HepG2 (cell line): ENCODE measurements at regions not wholly inside any gene's neighbourhood (a gene's known extent, or its start where the extent isn't known, plus 50 kb on each side); places are given as distances from the start of the nearest gene placed in this dataset.

Experiments used
- ATAC-seq: fragments of 200-7000 bp; cut with Tn5 transposase; 3 replicates; pipeline ENCODE4 v1.9.1; 2020; ENCODE audit warnings: mild to moderate bottlenecking, moderate library complexity
- BruUV-seq: library from RNA; stranded (reverse); fragments of 400-500 nt; replicated peaks from 2 replicates; lab custom pipeline; 2021; lab: Mats Ljungman, UMichigan
- CTCF ChIA-PET: fragments of 300-600 bp; formaldehyde crosslinking; extraction: SDS; loops from one replicate; lab custom pipeline; 2021; ENCODE audit warnings: low total read pairs, inconsistent platforms, low intra/inter-chr PET ratio; lab: Yijun Ruan, JAX
- POLR2A ChIA-PET: fragments of 350-600 bp; sonication (Branson Sonifier 250); formaldehyde crosslinking; loops from one replicate; lab custom pipeline; 2020; ENCODE audit warnings: antibody characterized with exemption, inconsistent platforms; lab: Yijun Ruan, JAX
- DNase-seq: peaks from one replicate; pipeline ENCODE4 v3.0.0-alpha.2; 2015; ENCODE audit warnings: low spot score
- FAIRE-seq: peaks from 3 replicates; lab custom pipeline; 2011; peaks lifted over from hg19 to GRCh38; lab: Jason Lieb, UNC
- H2AFZ ChIP-seq: one replicate; pipeline ENCODE4 v1.6.1; 2011; ENCODE audit warnings: low read length, inconsistent platforms
- H3K27ac ChIP-seq: fragments of 300-600 bp; 3 replicates; pipeline ENCODE4 v1.8.0; 2011; ENCODE audit warnings: mixed run types, mild to moderate bottlenecking, mixed read lengths, low read length, inconsistent platforms; ENCODE audit not compliant: insufficient read depth; ENCODE audit errors: extremely low read length
- H3K27me3 ChIP-seq, 2 experiments: fragments of 200-600 bp in 1 of 2; 2 replicates in 1 of 2; 3 replicates in 1 of 2; pipeline versions ENCODE4 v1.6.0 to v1.8.0; 2011; ENCODE audit warnings: low read length in 2 of 2, mild to moderate bottlenecking in 2 of 2, moderate library complexity in 2 of 2, inconsistent platforms in 1 of 2; ENCODE audit not compliant: insufficient read depth in 2 of 2, control insufficient read depth in 1 of 2
- H3K36me3 ChIP-seq, 2 experiments: fragments of 200-600 bp in 1 of 2; replicated peaks in 1 of 2; 2 replicates in 1 of 2; 3 replicates in 1 of 2; pipeline versions ENCODE4 v1.5.1 to v1.8.0; 2011; ENCODE audit warnings: low read length in 2 of 2, inconsistent platforms in 1 of 2; ENCODE audit not compliant: insufficient read depth in 2 of 2, control insufficient read depth in 1 of 2
- H3K4me1 ChIP-seq: 2 replicates; pipeline ENCODE4 v1.5.1; 2012; ENCODE audit warnings: low read length, inconsistent platforms; ENCODE audit not compliant: insufficient read depth
- H3K4me2 ChIP-seq: 2 replicates; pipeline ENCODE4 v1.6.0; 2011; ENCODE audit warnings: low read depth, low read length, inconsistent platforms
- H3K4me3 ChIP-seq, 3 experiments: fragments of 200-600 bp in 1 of 3; sonication (generic), shearing (Covaris generic) in 1 of 3; replicated peaks in 1 of 3; 2 replicates each; pipeline ENCODE4 v1.5.1; 2011 to 2016; ENCODE audit warnings: low read length in 3 of 3, inconsistent platforms in 2 of 3, low read depth in 2 of 3, mild to moderate bottlenecking in 2 of 3, control low read depth in 1 of 3, mixed read lengths in 1 of 3; ENCODE audit not compliant: insufficient read depth in 1 of 3
- H3K79me2 ChIP-seq: one replicate; pipeline ENCODE4 v1.6.1; 2011; ENCODE audit warnings: low read length, inconsistent platforms; ENCODE audit not compliant: insufficient read depth
- H3K9ac ChIP-seq: 2 replicates; pipeline ENCODE4 v1.6.0; 2011; ENCODE audit warnings: mild to moderate bottlenecking, low read depth, low read length, inconsistent platforms; ENCODE audit not compliant: insufficient read depth
- H3K9me3 ChIP-seq: 2 replicates; pipeline ENCODE4 v1.5.1; 2012; ENCODE audit warnings: mild to moderate bottlenecking, low read length
- H4K20me1 ChIP-seq: 2 replicates; pipeline ENCODE4 v1.6.0; 2011; ENCODE audit warnings: inconsistent platforms, mild to moderate bottlenecking, low read length, moderate library complexity; ENCODE audit not compliant: insufficient read depth
- DPF2 ChIP-seq: sonication (generic); formaldehyde crosslinking; IDR thresholded peaks from 2 replicates; pipeline ENCODE4 v1.4.0; 2020; ENCODE audit warnings: mild to moderate bottlenecking, low read depth, missing genetic modification reagents, borderline replicate concordance
- FIP1L1 ChIP-seq: fragments of 200-400 bp; formaldehyde crosslinking; IDR thresholded peaks from 2 replicates; pipeline ENCODE4 v1.6.1; 2018; ENCODE audit warnings: low read depth, mild to moderate bottlenecking, low read length, moderate library complexity, borderline replicate concordance; ENCODE audit not compliant: insufficient read depth
- KLF16 ChIP-seq, 2 experiments: sonication (generic) in 1 of 2; formaldehyde crosslinking in 1 of 2; IDR thresholded peaks; 2 replicates each; pipeline versions ENCODE4 v1.6.1 to v1.8.0; 2016 to 2023; ENCODE audit warnings: missing genetic modification reagents in 2 of 2, missing compliant biosample characterization in 1 of 2
- NAIF1 ChIP-seq: sonication (generic); formaldehyde crosslinking; IDR thresholded peaks from 2 replicates; pipeline ENCODE4 v1.5.0; 2020; ENCODE audit warnings: mild to moderate bottlenecking, missing genetic modification reagents, borderline replicate concordance
- SP2 ChIP-seq: sonication (generic); formaldehyde crosslinking; IDR thresholded peaks from 2 replicates; pipeline ENCODE4 v1.5.1; 2020; ENCODE audit warnings: mild to moderate bottlenecking, missing genetic modification reagents
- SRF ChIP-seq: IDR thresholded peaks from 2 replicates; pipeline ENCODE4 v1.6.1; 2011; ENCODE audit warnings: mild to moderate bottlenecking, low read depth, low read length, moderate library complexity
- ZNF329 ChIP-seq: sonication (generic); formaldehyde crosslinking; IDR thresholded peaks from 2 replicates; pipeline ENCODE4 v1.9.0; 2021; ENCODE audit warnings: low read depth, mild to moderate bottlenecking, missing genetic modification reagents
- ZNF430 ChIP-seq: sonication (generic); formaldehyde crosslinking; IDR thresholded peaks from 2 replicates; pipeline ENCODE4 v1.9.0; 2021; ENCODE audit warnings: mild to moderate bottlenecking, missing genetic modification reagents
- ZNF446 ChIP-seq: sonication (generic); formaldehyde crosslinking; IDR thresholded peaks from 2 replicates; pipeline ENCODE4 v1.5.0; 2020; ENCODE audit warnings: mild to moderate bottlenecking, missing genetic modification reagents
- ZNF776 ChIP-seq: sonication (generic); formaldehyde crosslinking; IDR thresholded peaks from 2 replicates; pipeline ENCODE4 v1.4.0; 2020; ENCODE audit warnings: mild to moderate bottlenecking, missing genetic modification reagents
- ZNF891 ChIP-seq: sonication (generic); formaldehyde crosslinking; IDR thresholded peaks from 2 replicates; pipeline ENCODE4 v1.5.0; 2020; ENCODE audit warnings: mild to moderate bottlenecking, missing genetic modification reagents
- WGBS: methylation state at CpG from one replicate; pipeline ENCODE4 v1.1.6; 2017; ENCODE audit warnings: low lambda C conversion rate; 5-methylcytosine and 5-hydroxymethylcytosine counted together
- in situ Hi-C: cut with HindIII; loops from 2 replicates; pipeline ENCODE4 v1.10.0; 2017; ENCODE audit warnings: low pct_unique_long_range_greater_than_20kb; ENCODE audit not compliant: extremely low pct_ligation_motif_present
- intact Hi-C: fragments of 100-400 bp; cut with micrococcal nuclease; formaldehyde crosslinking; loops from one replicate; pipeline ENCODE4 v1.10.0; 2022; ENCODE audit not compliant: unreplicated experiment
- TF ChIP-seq, protein P1 (sequence below): sonication (generic); formaldehyde crosslinking; IDR thresholded peaks from 2 replicates; pipeline ENCODE4 v1.5.0; 2020; ENCODE audit warnings: mild to moderate bottlenecking, missing genetic modification reagents
- TF ChIP-seq, protein P2 (sequence below): sonication (generic); formaldehyde crosslinking; IDR thresholded peaks from 2 replicates; pipeline ENCODE4 v1.5.0; 2020; ENCODE audit warnings: missing genetic modification reagents
- TF ChIP-seq, protein P3 (sequence below): sonication (generic); formaldehyde crosslinking; IDR thresholded peaks from 2 replicates; pipeline ENCODE4 v1.4.0; 2020; ENCODE audit warnings: missing genetic modification reagents

DNA sequence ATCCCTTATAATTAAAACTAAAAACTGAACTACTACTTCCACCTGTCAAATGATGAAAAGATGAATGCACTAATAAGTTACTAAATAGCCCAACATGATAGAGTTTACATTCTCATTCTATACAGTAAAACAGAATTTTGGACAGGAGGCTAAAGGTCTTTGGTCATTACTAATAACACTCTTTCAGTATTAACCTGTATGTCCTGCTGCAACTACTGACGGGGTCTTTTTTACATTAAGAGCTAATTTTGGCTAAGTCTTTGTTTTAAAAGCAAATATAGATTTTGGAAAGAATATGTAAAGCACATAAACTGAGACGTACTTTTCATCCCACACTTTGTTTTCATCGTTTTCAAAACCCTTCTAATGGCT is 175.4 kb upstream of the CDKN3 start (continued):
- TF ChIP-seq ZNF891 (CRISPR knock-in tag) = no peak
- no peak for TF ChIP-seq ZNF430 (CRISPR knock-in tag)
- TF ChIP-seq, all 625 proteins: peak for 0

DNA sequence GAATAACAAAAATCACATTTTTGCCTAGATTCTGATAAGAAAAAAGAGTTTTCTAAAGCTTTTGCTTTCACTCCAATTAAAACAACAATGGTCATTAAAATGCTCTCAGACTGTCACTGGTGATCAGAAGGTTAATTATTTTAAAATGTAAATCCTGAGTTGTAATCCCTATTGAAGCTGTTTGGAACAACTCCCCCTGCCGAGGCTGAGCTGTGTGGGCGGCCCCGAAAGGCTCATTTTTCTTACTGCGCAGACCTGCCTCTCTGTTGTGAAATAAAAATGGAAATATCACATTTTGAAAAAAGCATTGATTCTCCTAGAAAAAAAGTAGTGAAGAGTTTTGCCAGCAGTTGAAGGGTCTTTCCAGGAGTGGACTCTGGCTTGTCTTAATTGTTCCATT is 174.8 kb upstream of the CDKN3 start:
- ATAC-seq (no peak), FAIRE-seq (no peak), DNase-seq (no peak)
- Histone ChIP-seq H3K27me3 (no peaks in the 10 kb centered on the region), H3K36me3 (no peaks in the 10 kb centered on the region), H4K20me1 (no peaks in the 10 kb centered on the region), H3K4me1 (peaks cover 31% of the 10 kb centered on the region), H3K4me2 (no peak overlapping the region), H3K9me3 (no peaks in the 10 kb centered on the region), H3K4me3 (no peak overlapping the region), H3K9ac (no peak overlapping the region), H2AFZ (no peak overlapping the region), H3K27ac (no peak overlapping the region), H3K79me2 (no peaks in the 10 kb centered on the region)
- BruUV-seq = no TSS peak
- WGBS = 70% methylated on average over 4 of the region's 4 CpGs
- in situ Hi-C loops (no loop called here), intact Hi-C loops (no loop called here)
- ChIA-PET POLR2A (no interaction called here), CTCF (no interaction called here)
- TF ChIP-seq, protein P1, sequence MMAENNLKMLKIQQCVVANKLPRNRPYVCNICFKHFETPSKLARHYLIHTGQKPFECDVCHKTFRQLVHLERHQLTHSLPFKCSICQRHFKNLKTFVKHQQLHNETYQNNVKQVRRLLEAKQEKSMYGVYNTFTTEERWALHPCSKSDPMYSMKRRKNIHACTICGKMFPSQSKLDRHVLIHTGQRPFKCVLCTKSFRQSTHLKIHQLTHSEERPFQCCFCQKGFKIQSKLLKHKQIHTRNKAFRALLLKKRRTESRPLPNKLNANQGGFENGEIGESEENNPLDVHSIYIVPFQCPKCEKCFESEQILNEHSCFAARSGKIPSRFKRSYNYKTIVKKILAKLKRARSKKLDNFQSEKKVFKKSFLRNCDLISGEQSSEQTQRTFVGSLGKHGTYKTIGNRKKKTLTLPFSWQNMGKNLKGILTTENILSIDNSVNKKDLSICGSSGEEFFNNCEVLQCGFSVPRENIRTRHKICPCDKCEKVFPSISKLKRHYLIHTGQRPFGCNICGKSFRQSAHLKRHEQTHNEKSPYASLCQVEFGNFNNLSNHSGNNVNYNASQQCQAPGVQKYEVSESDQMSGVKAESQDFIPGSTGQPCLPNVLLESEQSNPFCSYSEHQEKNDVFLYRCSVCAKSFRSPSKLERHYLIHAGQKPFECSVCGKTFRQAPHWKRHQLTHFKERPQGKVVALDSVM (CRISPR knock-in tag) = no peak
- TF ChIP-seq ZNF329 = no peak
- TF ChIP-seq SRF = no peak
- TF ChIP-seq DPF2 (CRISPR knock-in tag) = no peak
- TF ChIP-seq FIP1L1 = no peak
- TF ChIP-seq, protein P2, sequence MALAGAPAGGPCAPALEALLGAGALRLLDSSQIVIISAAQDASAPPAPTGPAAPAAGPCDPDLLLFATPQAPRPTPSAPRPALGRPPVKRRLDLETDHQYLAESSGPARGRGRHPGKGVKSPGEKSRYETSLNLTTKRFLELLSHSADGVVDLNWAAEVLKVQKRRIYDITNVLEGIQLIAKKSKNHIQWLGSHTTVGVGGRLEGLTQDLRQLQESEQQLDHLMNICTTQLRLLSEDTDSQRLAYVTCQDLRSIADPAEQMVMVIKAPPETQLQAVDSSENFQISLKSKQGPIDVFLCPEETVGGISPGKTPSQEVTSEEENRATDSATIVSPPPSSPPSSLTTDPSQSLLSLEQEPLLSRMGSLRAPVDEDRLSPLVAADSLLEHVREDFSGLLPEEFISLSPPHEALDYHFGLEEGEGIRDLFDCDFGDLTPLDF (CRISPR knock-in tag) = no peak
- TF ChIP-seq SP2 = no peak
- no peak for TF ChIP-seq ZNF776 (CRISPR knock-in tag)
- TF ChIP-seq ZNF446 = no peak
- TF ChIP-seq NAIF1 = no peak
- TF ChIP-seq KLF16 (CRISPR knock-in tag; IDR thresholded peaks at IDR 0.05) = no peak
- TF ChIP-seq, protein P3, sequence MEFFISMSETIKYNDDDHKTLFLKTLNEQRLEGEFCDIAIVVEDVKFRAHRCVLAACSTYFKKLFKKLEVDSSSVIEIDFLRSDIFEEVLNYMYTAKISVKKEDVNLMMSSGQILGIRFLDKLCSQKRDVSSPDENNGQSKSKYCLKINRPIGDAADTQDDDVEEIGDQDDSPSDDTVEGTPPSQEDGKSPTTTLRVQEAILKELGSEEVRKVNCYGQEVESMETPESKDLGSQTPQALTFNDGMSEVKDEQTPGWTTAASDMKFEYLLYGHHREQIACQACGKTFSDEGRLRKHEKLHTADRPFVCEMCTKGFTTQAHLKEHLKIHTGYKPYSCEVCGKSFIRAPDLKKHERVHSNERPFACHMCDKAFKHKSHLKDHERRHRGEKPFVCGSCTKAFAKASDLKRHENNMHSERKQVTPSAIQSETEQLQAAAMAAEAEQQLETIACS (CRISPR knock-in tag) = no peak
